Body of pancreas (tissue), 4 donors: ENCODE measurements at regions not wholly inside any gene's neighbourhood (a gene's known extent, or its start where the extent isn't known, plus 50 kb on each side); places are given as distances from the start of the nearest gene placed in this dataset.

Experiments
- CTCF ChIP-seq, 7 experiments: fragments of 450-650 bp in 4 of 7; fragments of 200-600 bp in 3 of 7; sonication (generic) in 3 of 7; IDR thresholded peaks; one replicate each; pipeline ENCODE4 v1.5.1; 2016 to 2019; ENCODE audit warnings: antibody characterized with exemption in 7 of 7
- POLR2A ChIP-seq, 3 donors: fragments of 450-650 bp; IDR thresholded peaks; one replicate each; pipeline ENCODE4 v1.6.1; 2016; ENCODE audit warnings: antibody characterized with exemption in 3 of 3, mild to moderate bottlenecking in 2 of 3

GRCh38 chr2:150588506-150588870, 101.0 kb upstream of the RND3 start:
- TF ChIP-seq CTCF (IDR thresholded peaks at IDR 0.05) (no peak), POLR2A (IDR thresholded peaks at IDR 0.05) (no peak)
